Naive thymus-derived CD8-positive, alpha-beta T cell (primary cell): ENCODE measurements at regions not wholly inside any gene's neighbourhood (a gene's known extent, or its start where the extent isn't known, plus 50 kb on each side); places are given as distances from the start of the nearest gene placed in this dataset.

Experiments
- ATAC-seq, 2 donors: fragments of 150-1000 bp; cut with Tn5 transposase in 1 of 2; sonication (Bioruptor Pico), chemical (Tn5 transposase) in 1 of 2; 1 replicate in 1 of 2; 2 replicates in 1 of 2; pipeline ENCODE4 v1.10.0; 2021; ENCODE audit warnings: mild to moderate bottlenecking in 2 of 2, moderate library complexity in 2 of 2
- POLR2A ChIA-PET: fragments of 350-600 bp; sonication (Branson Sonifier 250); formaldehyde crosslinking; loops from one replicate; lab custom pipeline; 2021; ENCODE audit warnings: antibody characterized with exemption; lab: Charles Lee
- DNase-seq, 10 donors: peaks; one replicate each; pipeline versions ENCODE4 v3.0.0 to v3.0.0-alpha.2; 2020 to 2022
- H3K27ac Mint-ChIP-seq, 10 donors: one replicate each; pipeline ENCODE4 v1.8.0; 2020 to 2022; ENCODE audit warnings: mild to moderate bottlenecking in 10 of 10, mixed read lengths in 10 of 10, moderate library complexity in 4 of 10, inconsistent platforms in 1 of 10
- H3K27me3 Mint-ChIP-seq, 5 donors: one replicate each; pipeline ENCODE4 v1.8.0; 2021 to 2022; ENCODE audit warnings: mixed read lengths in 5 of 5
- H3K36me3 Mint-ChIP-seq, 3 donors: one replicate each; pipeline ENCODE4 v1.8.0; 2020 to 2022; ENCODE audit warnings: mixed read lengths in 3 of 3, mild to moderate bottlenecking in 2 of 3, inconsistent platforms in 1 of 3
- H3K4me1 Mint-ChIP-seq, 4 donors: one replicate each; pipeline ENCODE4 v1.8.0; 2021 to 2022; ENCODE audit warnings: mixed read lengths in 4 of 4
- H3K4me3 Mint-ChIP-seq, 10 donors: one replicate each; pipeline ENCODE4 v1.8.0; 2020 to 2022; ENCODE audit warnings: mild to moderate bottlenecking in 10 of 10, mixed read lengths in 10 of 10, moderate library complexity in 6 of 10, inconsistent platforms in 1 of 10
- H3K9me3 Mint-ChIP-seq, 9 donors: one replicate each; pipeline ENCODE4 v1.8.0; 2020 to 2022; ENCODE audit warnings: mixed read lengths in 9 of 9, mild to moderate bottlenecking in 3 of 9, inconsistent platforms in 1 of 9, moderate library complexity in 1 of 9

- Mint-ChIP-seq H3K9me3 (no peaks in the 10 kb centered on the region), H3K36me3 (no peaks in the 10 kb centered on the region), H3K27me3 (peaks cover 0 to 22% (median 3%) of the 10 kb centered on the region in 5 donors), H3K27ac (no peak overlapping the region), H3K4me3 (no peak overlapping the region), H3K4me1 (no peaks in the 10 kb centered on the region)
- POLR2A ChIA-PET: no interaction called here
- DNase-seq (no peak), ATAC-seq (no peak)
Measured at GRCh38 chr18:34600158-34600557, 109.9 kb upstream of the DTNA start.

GRCh38 chr18:34600874-34601656, 109.0 kb upstream of the DTNA start:
- DNase-seq: no peak
- peaks cover 0 to 22% (median 3%) of the 10 kb centered on the region in 5 donors for H3K27me3 Mint-ChIP-seq
- POLR2A ChIA-PET: no interaction called here
- ATAC-seq: no peak
- H3K4me3 Mint-ChIP-seq: no peak overlapping the region
- no peaks in the 10 kb centered on the region for H3K4me1 Mint-ChIP-seq
- no peaks in the 10 kb centered on the region for H3K36me3 Mint-ChIP-seq
- H3K27ac Mint-ChIP-seq: no peak overlapping the region
- no peaks in the 10 kb centered on the region for H3K9me3 Mint-ChIP-seq

- peaks cover 0 to 8% (median 0%) of the 10 kb centered on the region in 5 donors for H3K27me3 Mint-ChIP-seq
- H3K4me1 Mint-ChIP-seq: no peaks in the 10 kb centered on the region
- POLR2A ChIA-PET: no interaction called here
- H3K4me3 Mint-ChIP-seq: no peak overlapping the region
- no peak for ATAC-seq
- H3K27ac Mint-ChIP-seq: no peak overlapping the region
- no peaks in the 10 kb centered on the region for H3K36me3 Mint-ChIP-seq
- no peak for DNase-seq
- no peaks in the 10 kb centered on the region for H3K9me3 Mint-ChIP-seq
Measured at GRCh38 chr18:34604591-34604990, 105.5 kb upstream of the DTNA start.

- no peak for ATAC-seq
- POLR2A ChIA-PET: no interaction called here
- Mint-ChIP-seq H3K36me3 (no peaks in the 10 kb centered on the region), H3K4me3 (no peak overlapping the region), H3K4me1 (no peaks in the 10 kb centered on the region), H3K9me3 (no peaks in the 10 kb centered on the region), H3K27ac (no peak overlapping the region), H3K27me3 (peaks cover 0 to 2% (median 0%) of the 10 kb centered on the region in 5 donors)
- no peak for DNase-seq
Measured at GRCh38 chr18:34606851-34607250, 103.2 kb upstream of the DTNA start.

- Mint-ChIP-seq H3K4me1 (no peaks in the 10 kb centered on the region), H3K27me3 (no peaks in the 10 kb centered on the region), H3K9me3 (peaks cover 0 to under 1% (median 0%) of the 10 kb centered on the region in 9 donors), H3K36me3 (no peaks in the 10 kb centered on the region), H3K27ac (no peak overlapping the region), H3K4me3 (no peak overlapping the region)
- DNase-seq (no peak), ATAC-seq (no peak)
- POLR2A ChIA-PET: no interaction called here
Measured at GRCh38 chr18:34608064-34608463, 102.0 kb upstream of the DTNA start.

DNA sequence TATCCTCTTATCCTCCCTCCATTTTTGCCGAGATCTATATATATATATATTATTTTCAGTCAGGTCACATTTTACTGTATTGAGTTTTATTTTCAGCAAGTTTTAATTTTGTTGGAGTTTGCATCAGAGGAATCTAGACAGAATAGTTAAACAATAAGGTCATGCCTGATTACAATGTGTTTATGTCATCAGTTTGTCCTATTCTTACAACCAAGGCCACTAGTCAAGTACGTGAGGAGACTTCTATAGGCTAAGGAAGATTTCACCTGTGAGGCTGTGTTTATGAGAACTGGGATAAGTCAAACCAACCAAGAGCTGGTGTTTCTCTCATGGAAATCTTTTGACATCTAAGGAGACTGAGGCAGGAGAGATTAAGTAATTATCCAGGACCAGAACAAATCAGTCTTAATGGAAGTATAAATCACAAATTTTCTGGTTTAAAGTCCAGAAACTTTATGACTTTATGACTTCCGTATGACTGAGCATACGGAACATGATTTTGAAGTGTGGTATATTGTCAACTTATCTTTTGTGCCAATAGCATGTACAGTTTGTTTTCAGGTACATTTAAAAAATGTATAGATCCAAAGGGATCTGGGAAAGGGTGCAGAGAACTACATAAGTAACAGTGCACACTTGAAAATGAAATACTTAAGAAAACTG, 100.0 kb upstream of the DTNA start:
- Mint-ChIP-seq H3K36me3 (no peaks in the 10 kb centered on the region), H3K4me3 (no peak overlapping the region), H3K27ac (no peak overlapping the region), H3K9me3 (peaks cover 0 to 4% (median 0%) of the 10 kb centered on the region in 9 donors), H3K27me3 (no peaks in the 10 kb centered on the region), H3K4me1 (no peaks in the 10 kb centered on the region)
- DNase-seq: no peak
- no peak for ATAC-seq
- POLR2A ChIA-PET: no interaction called here

DNA sequence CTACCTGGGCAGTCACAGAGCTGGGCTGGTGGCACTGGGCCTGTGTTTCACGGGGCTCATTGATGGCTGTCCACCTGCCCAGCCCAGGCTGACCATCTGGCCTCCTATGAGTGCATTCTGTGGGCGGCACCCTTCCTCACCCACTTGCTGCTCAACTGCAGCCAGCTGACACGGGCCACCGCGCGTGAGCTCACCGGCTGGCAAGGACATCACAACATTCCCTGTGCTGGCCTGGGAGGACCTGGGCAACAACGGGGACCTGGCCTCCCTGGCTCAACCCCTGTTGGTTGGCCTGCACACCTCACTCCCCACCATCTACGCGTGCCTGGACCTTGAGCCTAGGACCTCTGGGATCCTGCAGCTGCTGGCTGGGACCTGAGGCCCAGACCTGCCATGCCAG, 98.2 kb upstream of the DTNA start:
- no peaks in the 10 kb centered on the region for H3K27me3 Mint-ChIP-seq
- H3K4me1 Mint-ChIP-seq: no peaks in the 10 kb centered on the region
- H3K9me3 Mint-ChIP-seq: peaks cover 0 to 12% (median 5%) of the 10 kb centered on the region in 9 donors
- no peak for ATAC-seq
- no peaks in the 10 kb centered on the region for H3K36me3 Mint-ChIP-seq
- POLR2A ChIA-PET: no interaction called here
- no peak overlapping the region for H3K4me3 Mint-ChIP-seq
- no peak overlapping the region for H3K27ac Mint-ChIP-seq
- DNase-seq: no peak

- POLR2A ChIA-PET: no interaction called here
- H3K4me3 Mint-ChIP-seq: no peak overlapping the region
Measured at GRCh38 chr18:34620258-34620861, 89.7 kb upstream of the DTNA start.

DNA sequence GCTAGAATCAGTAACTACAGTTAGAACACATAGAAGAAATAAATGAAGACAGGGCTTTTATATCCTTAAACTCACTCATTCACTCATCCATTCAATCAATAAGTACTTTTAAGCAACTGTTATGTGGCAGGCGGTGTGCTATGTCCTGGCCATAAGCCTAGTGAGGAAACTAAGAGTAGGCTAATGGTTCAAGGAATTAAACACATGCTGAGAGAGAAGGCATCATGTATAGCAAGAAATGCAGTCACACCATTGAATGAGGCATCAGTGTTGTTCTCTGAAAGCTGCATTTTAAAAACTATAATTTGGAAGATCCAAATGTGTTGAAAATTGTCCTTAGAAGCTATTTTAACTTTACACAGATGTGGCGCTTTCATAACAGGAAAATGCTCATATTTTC, 86.5 kb upstream of the DTNA start:
- POLR2A ChIA-PET: no interaction called here
- Mint-ChIP-seq H3K4me1 (no peaks in the 10 kb centered on the region), H3K36me3 (peaks cover 0 to 3% (median 0%) of the 10 kb centered on the region in 3 donors), H3K4me3 (no peak overlapping the region), H3K27ac (no peak overlapping the region), H3K9me3 (peaks cover 0 to 25% (median 4%) of the 10 kb centered on the region in 9 donors), H3K27me3 (peaks cover 0 to 11% (median 0%) of the 10 kb centered on the region in 5 donors)
- ATAC-seq: no peak
- DNase-seq: no peak

More at GRCh38 chr18:34620258-34620861, 89.7 kb upstream of the DTNA start:
- Mint-ChIP-seq H3K27ac (no peak overlapping the region), H3K27me3 (peaks cover 0 to 11% (median 0%) of the 10 kb centered on the region in 5 donors), H3K9me3 (peaks cover 0 to 29% (median 7%) of the 10 kb centered on the region in 9 donors), H3K36me3 (peaks cover 0 to 3% (median 0%) of the 10 kb centered on the region in 3 donors), H3K4me1 (no peaks in the 10 kb centered on the region)
- DNase-seq: no peak
- ATAC-seq: no peak

DNA sequence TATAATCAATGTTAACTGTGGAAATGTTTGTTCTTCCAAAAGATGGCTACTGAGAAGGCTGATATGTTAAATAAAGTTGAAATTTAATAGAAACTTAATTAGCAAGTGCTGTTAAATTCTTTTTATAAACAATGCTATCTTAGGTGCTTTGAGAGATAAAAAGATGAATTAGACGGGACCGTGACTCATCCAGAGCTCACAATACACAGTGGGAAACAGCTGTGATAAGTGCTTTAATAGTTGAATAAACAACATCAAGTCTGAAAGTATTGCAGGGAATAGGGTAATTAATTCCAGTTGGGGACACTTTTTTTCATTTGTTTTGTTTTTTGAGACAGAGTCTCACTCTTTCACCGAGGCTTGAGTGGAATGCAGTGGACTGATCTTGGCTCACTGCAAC, 85.5 kb upstream of the DTNA start:
- Mint-ChIP-seq H3K4me1 (no peaks in the 10 kb centered on the region), H3K27ac (no peak overlapping the region), H3K27me3 (peaks cover 0 to 10% (median 3%) of the 10 kb centered on the region in 5 donors), H3K4me3 (no peak overlapping the region), H3K36me3 (peaks cover 0 to 3% (median 0%) of the 10 kb centered on the region in 3 donors), H3K9me3 (peaks cover 0 to 16% (median 4%) of the 10 kb centered on the region in 9 donors)
- ATAC-seq (no peak), DNase-seq (no peak)
- POLR2A ChIA-PET: no interaction called here

- ATAC-seq (no peak), DNase-seq (no peak)
- Mint-ChIP-seq H3K27ac (no peak overlapping the region), H3K4me1 (no peaks in the 10 kb centered on the region), H3K36me3 (no peaks in the 10 kb centered on the region), H3K9me3 (peaks cover 0 to 4% (median 0%) of the 10 kb centered on the region in 9 donors), H3K4me3 (no peak overlapping the region), H3K27me3 (peaks cover 3 to 15% (median 4%) of the 10 kb centered on the region in 5 donors)
- POLR2A ChIA-PET: no interaction called here
Measured at GRCh38 chr18:34626404-34627136, 83.5 kb upstream of the DTNA start.

GRCh38 chr18:34627137-34627920, 82.8 kb upstream of the DTNA start:
- H3K4me1 Mint-ChIP-seq: no peaks in the 10 kb centered on the region
- ATAC-seq (no peak), DNase-seq (no peak)
- no peak overlapping the region for H3K27ac Mint-ChIP-seq
- POLR2A ChIA-PET: no interaction called here
- peaks cover 0 to 2% (median 0%) of the 10 kb centered on the region in 9 donors for H3K9me3 Mint-ChIP-seq
- H3K27me3 Mint-ChIP-seq: peaks cover 3 to 15% (median 4%) of the 10 kb centered on the region in 5 donors
- no peaks in the 10 kb centered on the region for H3K36me3 Mint-ChIP-seq
- H3K4me3 Mint-ChIP-seq: no peak overlapping the region
